OCI-LY1 (cell line): ENCODE measurements at regions not wholly inside any gene's neighbourhood (a gene's known extent, or its start where the extent isn't known, plus 50 kb on each side); places are given as distances from the start of the nearest gene placed in this dataset.

Experiments
- H2AFZ ChIP-seq: fragments of 200-600 bp; sonication (generic), shearing (Covaris generic); 2 replicates; pipeline ENCODE4 v1.6.0; 2014; ENCODE audit warnings: antibody characterized with exemption, mild to moderate bottlenecking, low read length
- H3F3A ChIP-seq: fragments of 200-600 bp; sonication (generic), shearing (Covaris generic); 2 replicates; pipeline ENCODE4 v1.6.0; 2014; ENCODE audit warnings: mild to moderate bottlenecking, antibody characterized with exemption, low read length, moderate library complexity; ENCODE audit not compliant: insufficient read depth
- H3K27ac ChIP-seq: fragments of 200-600 bp; sonication (generic); 2 replicates; pipeline ENCODE4 v1.5.1; 2014; ENCODE audit warnings: low read length, mixed run types, mild to moderate bottlenecking, low read depth; ENCODE audit not compliant: poor library complexity, severe bottlenecking
- H3K27me3 ChIP-seq: fragments of 200-600 bp; sonication (generic); 2 replicates; pipeline ENCODE4 v1.6.0; 2014; ENCODE audit warnings: antibody characterized with exemption, mild to moderate bottlenecking, low read length, moderate library complexity; ENCODE audit not compliant: insufficient read depth
- H3K36me3 ChIP-seq: fragments of 200-600 bp; sonication (generic); 2 replicates; pipeline ENCODE4 v1.6.1; 2014; ENCODE audit warnings: mild to moderate bottlenecking, antibody characterized with exemption, low read length, moderate library complexity, mixed read lengths; ENCODE audit not compliant: insufficient read depth
- H3K4me1 ChIP-seq: fragments of 200-600 bp; sonication (generic); 2 replicates; pipeline ENCODE4 v1.5.1; 2014; ENCODE audit warnings: mild to moderate bottlenecking, low read length, moderate library complexity; ENCODE audit not compliant: insufficient read depth, severe bottlenecking
- H3K4me2 ChIP-seq: fragments of 200-600 bp; sonication (generic), shearing (Covaris generic); 2 replicates; pipeline ENCODE4 v1.6.1; 2014; ENCODE audit warnings: low read length
- H3K4me3 ChIP-seq: fragments of 200-600 bp; sonication (generic); 2 replicates; pipeline ENCODE4 v1.5.1; 2014; ENCODE audit warnings: low read length, low read depth, mild to moderate bottlenecking, mixed read lengths; ENCODE audit not compliant: poor library complexity, severe bottlenecking
- H3K79me2 ChIP-seq: fragments of 200-600 bp; shearing (Covaris generic); 2 replicates; pipeline ENCODE4 v1.6.1; 2016; ENCODE audit warnings: mixed run types, low read length, mixed read lengths; ENCODE audit not compliant: insufficient read depth
- H3K9ac ChIP-seq: fragments of 200-600 bp; sonication (generic), shearing (Covaris generic); 2 replicates; pipeline ENCODE4 v1.6.1; 2014; ENCODE audit warnings: mild to moderate bottlenecking, low read length, mixed read lengths
- H3K9me2 ChIP-seq: fragments of 200-600 bp; sonication (generic), shearing (Covaris generic); 2 replicates; pipeline ENCODE4 v1.6.1; 2014; ENCODE audit warnings: low read depth, mild to moderate bottlenecking, low read length, mixed read lengths
- H3K9me3 ChIP-seq: fragments of 200-600 bp; shearing (Covaris generic); 2 replicates; pipeline ENCODE4 v1.6.1; 2014; ENCODE audit warnings: low read length, mixed read lengths
- H4K20me1 ChIP-seq: fragments of 200-600 bp; sonication (generic), shearing (Covaris generic); 2 replicates; pipeline ENCODE4 v1.6.0; 2016; ENCODE audit warnings: mild to moderate bottlenecking, low read length; ENCODE audit not compliant: insufficient read depth
- EZH2 ChIP-seq: fragments of 200-600 bp; sonication (generic), shearing (Covaris generic); IDR thresholded peaks from 2 replicates; pipeline ENCODE4 v1.8.0; 2017; ENCODE audit warnings: borderline replicate concordance, mixed run types, mild to moderate bottlenecking, antibody characterized with exemption, low read length, moderate library complexity, mixed read lengths
- TF ChIP-seq, protein P1 (sequence below): fragments of 200-600 bp; sonication (generic), shearing (Covaris generic); IDR thresholded peaks from 2 replicates; pipeline ENCODE4 v1.5.1; 2017; ENCODE audit warnings: mild to moderate bottlenecking, antibody characterized with exemption, low read length, moderate library complexity, mixed read lengths

- Histone ChIP-seq H3K27ac (no peak overlapping the region), H3K9me3 (no peaks in the 10 kb centered on the region), H3K4me2 (no peak overlapping the region), H3K4me1 (no peaks in the 10 kb centered on the region), H3K9ac (no peak overlapping the region), H4K20me1 (no peaks in the 10 kb centered on the region), H3K9me2 (no peaks in the 10 kb centered on the region), H3K27me3 (no peaks in the 10 kb centered on the region), H3F3A (no peaks in the 10 kb centered on the region), H3K4me3 (no peak overlapping the region), H2AFZ (no peak overlapping the region), H3K79me2 (no peaks in the 10 kb centered on the region), H3K36me3 (no peaks in the 10 kb centered on the region)
- TF ChIP-seq, protein P1, sequence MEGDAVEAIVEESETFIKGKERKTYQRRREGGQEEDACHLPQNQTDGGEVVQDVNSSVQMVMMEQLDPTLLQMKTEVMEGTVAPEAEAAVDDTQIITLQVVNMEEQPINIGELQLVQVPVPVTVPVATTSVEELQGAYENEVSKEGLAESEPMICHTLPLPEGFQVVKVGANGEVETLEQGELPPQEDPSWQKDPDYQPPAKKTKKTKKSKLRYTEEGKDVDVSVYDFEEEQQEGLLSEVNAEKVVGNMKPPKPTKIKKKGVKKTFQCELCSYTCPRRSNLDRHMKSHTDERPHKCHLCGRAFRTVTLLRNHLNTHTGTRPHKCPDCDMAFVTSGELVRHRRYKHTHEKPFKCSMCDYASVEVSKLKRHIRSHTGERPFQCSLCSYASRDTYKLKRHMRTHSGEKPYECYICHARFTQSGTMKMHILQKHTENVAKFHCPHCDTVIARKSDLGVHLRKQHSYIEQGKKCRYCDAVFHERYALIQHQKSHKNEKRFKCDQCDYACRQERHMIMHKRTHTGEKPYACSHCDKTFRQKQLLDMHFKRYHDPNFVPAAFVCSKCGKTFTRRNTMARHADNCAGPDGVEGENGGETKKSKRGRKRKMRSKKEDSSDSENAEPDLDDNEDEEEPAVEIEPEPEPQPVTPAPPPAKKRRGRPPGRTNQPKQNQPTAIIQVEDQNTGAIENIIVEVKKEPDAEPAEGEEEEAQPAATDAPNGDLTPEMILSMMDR: no peak
- TF ChIP-seq EZH2: no peak
These were observed 728.4 kb downstream of the SLITRK1 start for GRCh38 chr13:83153848-83154247.

DNA sequence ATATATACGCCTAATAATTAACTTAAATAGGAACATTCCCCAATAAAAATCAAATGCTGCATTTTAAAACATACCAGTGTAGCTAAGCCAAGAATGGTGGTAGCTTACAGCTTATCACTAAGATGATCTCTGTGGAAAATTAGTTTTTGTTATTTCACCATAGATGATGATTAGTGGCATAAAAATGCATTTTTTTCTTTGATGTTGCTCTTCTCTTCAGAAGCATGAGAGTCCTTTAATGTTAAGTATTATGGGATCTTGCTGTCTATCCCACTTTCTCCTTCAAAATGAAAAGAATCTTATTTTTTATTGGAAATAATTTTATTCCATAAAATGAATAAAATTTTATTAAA is 731.0 kb downstream of the SLITRK1 start:
- Histone ChIP-seq H3K4me2 (no peak overlapping the region), H2AFZ (no peak overlapping the region), H3K4me1 (no peaks in the 10 kb centered on the region), H3K27me3 (no peaks in the 10 kb centered on the region), H3K9me2 (no peaks in the 10 kb centered on the region), H3K9ac (no peak overlapping the region), H3K79me2 (no peaks in the 10 kb centered on the region), H3F3A (no peaks in the 10 kb centered on the region), H3K36me3 (no peaks in the 10 kb centered on the region), H3K4me3 (no peak overlapping the region), H4K20me1 (no peaks in the 10 kb centered on the region), H3K9me3 (no peaks in the 10 kb centered on the region), H3K27ac (no peak overlapping the region)
- TF ChIP-seq, protein P1: no peak
- no peak for TF ChIP-seq EZH2

GRCh38 chr13:83150616-83151307 is 731.5 kb downstream of the SLITRK1 start:
- H3K4me1 ChIP-seq: no peaks in the 10 kb centered on the region
- H4K20me1 ChIP-seq: no peaks in the 10 kb centered on the region
- H3F3A ChIP-seq: no peaks in the 10 kb centered on the region
- H3K9me2 ChIP-seq: no peaks in the 10 kb centered on the region
- no peak overlapping the region for H3K9ac ChIP-seq
- no peak overlapping the region for H3K27ac ChIP-seq
- H3K9me3 ChIP-seq: no peaks in the 10 kb centered on the region
- H3K4me2 ChIP-seq: no peak overlapping the region
- no peak overlapping the region for H3K4me3 ChIP-seq
- no peaks in the 10 kb centered on the region for H3K79me2 ChIP-seq
- TF ChIP-seq EZH2: no peak
- TF ChIP-seq, protein P1: no peak
- no peak overlapping the region for H2AFZ ChIP-seq
- H3K27me3 ChIP-seq: no peaks in the 10 kb centered on the region
- H3K36me3 ChIP-seq: no peaks in the 10 kb centered on the region
